SK-N-SH (cell line): ENCODE measurements at regions not wholly inside any gene's neighbourhood (a gene's known extent, or its start where the extent isn't known, plus 50 kb on each side); places are given as distances from the start of the nearest gene placed in this dataset.

ENCODE experiments used
- CTCF ChIA-PET: fragments of 300-600, 350-600 bp; formaldehyde crosslinking; extraction: SDS; loops from one replicate; lab custom pipeline; 2021; lab: Yijun Ruan, JAX
- POLR2A ChIA-PET: fragments of 350-600 bp; sonication (Branson Sonifier 250); formaldehyde crosslinking; extraction: SDS; loops from one replicate; lab custom pipeline; 2020; ENCODE audit warnings: antibody characterized with exemption, inconsistent platforms; lab: Yijun Ruan, JAX
- DNase-seq: peaks from one replicate; pipeline ENCODE4 v3.0.0; 2012
- H2AFZ ChIP-seq: fragments of 200-600 bp; sonication (generic); 2 replicates; pipeline ENCODE4 v1.8.1; 2016; ENCODE audit warnings: antibody characterized with exemption, mild to moderate bottlenecking, low read depth
- H3F3A ChIP-seq: fragments of 200-600 bp; sonication (generic); replicated peaks from 2 replicates; pipeline ENCODE3; 2016; ENCODE audit warnings: antibody characterized with exemption, mild to moderate bottlenecking; ENCODE audit not compliant: insufficient read depth
- H3K27ac ChIP-seq, 2 experiments: fragments of 200-500 bp in 1 of 2; fragments of 200-600 bp in 1 of 2; sonication (Bioruptor generic) in 1 of 2; sonication (generic), shearing (Covaris generic) in 1 of 2; 2 replicates each; pipeline versions ENCODE4 v1.5.1 to v1.6.1; 2014 to 2016; ENCODE audit warnings: low read depth in 2 of 2, inconsistent platforms in 1 of 2, low read length in 1 of 2, mild to moderate bottlenecking in 1 of 2, mixed read lengths in 1 of 2
- H3K27me3 ChIP-seq: fragments of 200-600 bp; sonication (generic), shearing (Covaris generic); 2 replicates; pipeline ENCODE4 v1.6.1; 2016; ENCODE audit warnings: mixed run types; ENCODE audit not compliant: insufficient read depth
- H3K36me3 ChIP-seq, 2 experiments: fragments of 200-500 bp in 1 of 2; fragments of 200-600 bp in 1 of 2; sonication (Bioruptor generic) in 1 of 2; sonication (generic) in 1 of 2; replicated peaks in 1 of 2; 2 replicates each; pipeline versions ENCODE3 to v1.5.1; 2014 to 2016; ENCODE audit warnings: low read length in 1 of 2, mild to moderate bottlenecking in 1 of 2; ENCODE audit not compliant: insufficient read depth in 2 of 2, control insufficient read depth in 1 of 2
- H3K4me1 ChIP-seq, 2 experiments: fragments of 200-500 bp in 1 of 2; fragments of 200-600 bp in 1 of 2; sonication (Bioruptor generic) in 1 of 2; sonication (generic), shearing (Covaris generic) in 1 of 2; 2 replicates each; pipeline versions ENCODE4 v1.5.1 to v1.6.1; 2014 to 2016; ENCODE audit warnings: low read depth in 1 of 2, low read length in 1 of 2, mixed run types in 1 of 2; ENCODE audit not compliant: insufficient read depth in 2 of 2, control insufficient read depth in 1 of 2
- H3K4me2 ChIP-seq: fragments of 200-600 bp; sonication (generic), shearing (Covaris generic); 2 replicates; pipeline ENCODE4 v1.6.1; 2017; ENCODE audit warnings: mixed run types
- H3K4me3 ChIP-seq, 2 experiments: fragments of 200-500 bp in 1 of 2; fragments of 200-600 bp in 1 of 2; sonication (Bioruptor generic) in 1 of 2; sonication (generic), shearing (Covaris generic) in 1 of 2; 2 replicates each; pipeline versions ENCODE4 v1.5.1 to v1.8.1; 2014 to 2016; ENCODE audit warnings: low read depth in 2 of 2, inconsistent platforms in 1 of 2, low read length in 1 of 2, mild to moderate bottlenecking in 1 of 2, mixed read lengths in 1 of 2, moderate library complexity in 1 of 2
- H3K79me2 ChIP-seq: fragments of 200-600 bp; sonication (generic); 2 replicates; pipeline ENCODE4 v1.8.1; 2017; ENCODE audit warnings: mild to moderate bottlenecking; ENCODE audit not compliant: insufficient read depth
- H3K9ac ChIP-seq: fragments of 200-600 bp; sonication (generic); 2 replicates; pipeline ENCODE4 v1.6.1; 2017; ENCODE audit warnings: mixed run types
- H3K9me2 ChIP-seq: fragments of 200-600 bp; sonication (generic); 2 replicates; pipeline ENCODE4 v1.6.1; 2017; ENCODE audit warnings: mixed run types
- H3K9me3 ChIP-seq: fragments of 200-600 bp; sonication (generic); 2 replicates; pipeline ENCODE4 v1.6.1; 2017; ENCODE audit warnings: mixed run types, mild to moderate bottlenecking, moderate library complexity
- H4K20me1 ChIP-seq: fragments of 200-600 bp; sonication (generic); 2 replicates; pipeline ENCODE4 v1.6.1; 2017; ENCODE audit warnings: mild to moderate bottlenecking, mixed run types; ENCODE audit not compliant: insufficient read depth
- CHD2 ChIP-seq: fragments of 150-350 bp; IDR thresholded peaks from 2 replicates; pipeline ENCODE4 v1.6.1; 2018; ENCODE audit warnings: low read length; ENCODE audit not compliant: partially characterized antibody
- EP300 ChIP-seq, 2 experiments: IDR thresholded peaks; 2 replicates each; pipeline versions ENCODE4 v1.4.0 to v1.6.1; 2012; ENCODE audit warnings: borderline replicate concordance in 1 of 2, low read depth in 1 of 2, low read length in 1 of 2
- EZH2phosphoT487 ChIP-seq: fragments of 200-600 bp; sonication (generic); IDR thresholded peaks from 2 replicates; pipeline ENCODE4 v1.6.1; 2017; ENCODE audit warnings: low read depth, mixed run types, mild to moderate bottlenecking, antibody characterized with exemption, moderate library complexity, borderline replicate concordance
- FOSL2 ChIP-seq: IDR thresholded peaks from 2 replicates; pipeline ENCODE4 v1.4.0; 2012; ENCODE audit warnings: low read depth, mild to moderate bottlenecking, moderate library complexity, borderline replicate concordance
- FOXJ3 ChIP-seq: sonication (generic); formaldehyde crosslinking; IDR thresholded peaks from 2 replicates; pipeline ENCODE4 v1.5.1; 2020; ENCODE audit warnings: mild to moderate bottlenecking, missing genetic modification reagents
- GABPA ChIP-seq: IDR thresholded peaks from 2 replicates; pipeline ENCODE4 v1.4.0; 2012; ENCODE audit warnings: low read depth, mild to moderate bottlenecking
- GATA2 ChIP-seq: sonication (generic); formaldehyde crosslinking; IDR thresholded peaks from 2 replicates; pipeline ENCODE4 v1.5.0; 2020; ENCODE audit warnings: mild to moderate bottlenecking, missing genetic modification reagents
- JUND ChIP-seq: IDR thresholded peaks from 2 replicates; pipeline ENCODE4 v1.4.0; 2012
- MXI1 ChIP-seq: IDR thresholded peaks from 2 replicates; pipeline ENCODE4 v1.6.1; 2012; ENCODE audit warnings: mild to moderate bottlenecking, low read depth, low read length, improper control_type of control experiment
- NFIC ChIP-seq: IDR thresholded peaks from 2 replicates; pipeline ENCODE4 v1.4.0; 2012; ENCODE audit warnings: borderline replicate concordance
- NRF1 ChIP-seq: IDR thresholded peaks from 2 replicates; pipeline ENCODE4 v1.6.1; 2012; ENCODE audit warnings: low read depth, mild to moderate bottlenecking, low read length
- POLR2AphosphoS5 ChIP-seq: IDR thresholded peaks from 2 replicates; pipeline ENCODE4 v1.6.1; 2012; ENCODE audit warnings: low read depth, low read length
- RAD21 ChIP-seq: IDR thresholded peaks from 2 replicates; pipeline ENCODE4 v1.6.1; 2012; ENCODE audit warnings: mild to moderate bottlenecking, low read length
- RFX5 ChIP-seq: IDR thresholded peaks from 2 replicates; pipeline ENCODE4 v1.6.1; 2012; ENCODE audit warnings: mild to moderate bottlenecking, improper control_type of control experiment, low read length
- RXRA ChIP-seq: IDR thresholded peaks from 2 replicates; pipeline ENCODE4 v1.4.0; 2012; ENCODE audit warnings: low read depth, mild to moderate bottlenecking, borderline replicate concordance
- TEAD4 ChIP-seq: IDR thresholded peaks from 2 replicates; pipeline ENCODE4 v1.4.0; 2012; ENCODE audit warnings: mild to moderate bottlenecking, borderline replicate concordance; ENCODE audit not compliant: insufficient read depth
- USF2 ChIP-seq: fragments of 150-350 bp; IDR thresholded peaks from 2 replicates; pipeline ENCODE4 v1.6.1; 2017; ENCODE audit warnings: antibody characterized with exemption, low read length, low read depth, borderline replicate concordance
- WGBS: methylation state at CpG from one replicate; pipeline ENCODE4 v1.1.6; 2017; ENCODE audit warnings: low lambda C conversion rate; 5-methylcytosine and 5-hydroxymethylcytosine counted together
- TF ChIP-seq, protein P1 (sequence below): IDR thresholded peaks from 2 replicates; pipeline ENCODE4 v1.6.1; 2012; ENCODE audit warnings: mild to moderate bottlenecking, low read depth, low read length, moderate library complexity
- TF ChIP-seq, protein P2 (sequence below): fragments of 150-350 bp; IDR thresholded peaks from 2 replicates; pipeline ENCODE4 v1.6.1; 2016; ENCODE audit warnings: mild to moderate bottlenecking, low read depth, low read length
- TF ChIP-seq, protein P3 (sequence below): IDR thresholded peaks from 2 replicates; pipeline ENCODE4 v1.4.0; 2012; ENCODE audit warnings: low read depth, borderline replicate concordance
- TF ChIP-seq, protein P4 (sequence below): fragments of 200-600 bp; sonication (generic); IDR thresholded peaks from 2 replicates; pipeline ENCODE4 v1.6.1; 2017; ENCODE audit warnings: antibody characterized with exemption, mild to moderate bottlenecking, moderate library complexity

- TF ChIP-seq, protein P1, sequence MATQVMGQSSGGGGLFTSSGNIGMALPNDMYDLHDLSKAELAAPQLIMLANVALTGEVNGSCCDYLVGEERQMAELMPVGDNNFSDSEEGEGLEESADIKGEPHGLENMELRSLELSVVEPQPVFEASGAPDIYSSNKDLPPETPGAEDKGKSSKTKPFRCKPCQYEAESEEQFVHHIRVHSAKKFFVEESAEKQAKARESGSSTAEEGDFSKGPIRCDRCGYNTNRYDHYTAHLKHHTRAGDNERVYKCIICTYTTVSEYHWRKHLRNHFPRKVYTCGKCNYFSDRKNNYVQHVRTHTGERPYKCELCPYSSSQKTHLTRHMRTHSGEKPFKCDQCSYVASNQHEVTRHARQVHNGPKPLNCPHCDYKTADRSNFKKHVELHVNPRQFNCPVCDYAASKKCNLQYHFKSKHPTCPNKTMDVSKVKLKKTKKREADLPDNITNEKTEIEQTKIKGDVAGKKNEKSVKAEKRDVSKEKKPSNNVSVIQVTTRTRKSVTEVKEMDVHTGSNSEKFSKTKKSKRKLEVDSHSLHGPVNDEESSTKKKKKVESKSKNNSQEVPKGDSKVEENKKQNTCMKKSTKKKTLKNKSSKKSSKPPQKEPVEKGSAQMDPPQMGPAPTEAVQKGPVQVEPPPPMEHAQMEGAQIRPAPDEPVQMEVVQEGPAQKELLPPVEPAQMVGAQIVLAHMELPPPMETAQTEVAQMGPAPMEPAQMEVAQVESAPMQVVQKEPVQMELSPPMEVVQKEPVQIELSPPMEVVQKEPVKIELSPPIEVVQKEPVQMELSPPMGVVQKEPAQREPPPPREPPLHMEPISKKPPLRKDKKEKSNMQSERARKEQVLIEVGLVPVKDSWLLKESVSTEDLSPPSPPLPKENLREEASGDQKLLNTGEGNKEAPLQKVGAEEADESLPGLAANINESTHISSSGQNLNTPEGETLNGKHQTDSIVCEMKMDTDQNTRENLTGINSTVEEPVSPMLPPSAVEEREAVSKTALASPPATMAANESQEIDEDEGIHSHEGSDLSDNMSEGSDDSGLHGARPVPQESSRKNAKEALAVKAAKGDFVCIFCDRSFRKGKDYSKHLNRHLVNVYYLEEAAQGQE = no peak
These were observed 109.1 kb upstream of the RMDN2 start (continued) for GRCh38 chr2:37816036-37816435.

GRCh38 chr2:37816686-37817085 is 108.4 kb upstream of the RMDN2 start:
- TF ChIP-seq NFIC = no peak
- TF ChIP-seq MXI1 = no peak
- no peak for TF ChIP-seq FOSL2
- TF ChIP-seq, protein P2, sequence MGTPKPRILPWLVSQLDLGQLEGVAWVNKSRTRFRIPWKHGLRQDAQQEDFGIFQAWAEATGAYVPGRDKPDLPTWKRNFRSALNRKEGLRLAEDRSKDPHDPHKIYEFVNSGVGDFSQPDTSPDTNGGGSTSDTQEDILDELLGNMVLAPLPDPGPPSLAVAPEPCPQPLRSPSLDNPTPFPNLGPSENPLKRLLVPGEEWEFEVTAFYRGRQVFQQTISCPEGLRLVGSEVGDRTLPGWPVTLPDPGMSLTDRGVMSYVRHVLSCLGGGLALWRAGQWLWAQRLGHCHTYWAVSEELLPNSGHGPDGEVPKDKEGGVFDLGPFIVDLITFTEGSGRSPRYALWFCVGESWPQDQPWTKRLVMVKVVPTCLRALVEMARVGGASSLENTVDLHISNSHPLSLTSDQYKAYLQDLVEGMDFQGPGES = no peak
- TF ChIP-seq GABPA = no peak
- no peak for TF ChIP-seq TEAD4
- no peak for TF ChIP-seq RXRA
- TF ChIP-seq EZH2phosphoT487 = no peak
- TF ChIP-seq CHD2 = no peak
- TF ChIP-seq EP300 (IDR thresholded peaks at IDR 0.05; ENCODE audit: borderline replicate concordance in 1 of 2, low read depth in 1 of 2, low read length in 1 of 2) = no peak
- TF ChIP-seq JUND = no peak
- no peak for TF ChIP-seq POLR2AphosphoS5
- TF ChIP-seq, protein P3, sequence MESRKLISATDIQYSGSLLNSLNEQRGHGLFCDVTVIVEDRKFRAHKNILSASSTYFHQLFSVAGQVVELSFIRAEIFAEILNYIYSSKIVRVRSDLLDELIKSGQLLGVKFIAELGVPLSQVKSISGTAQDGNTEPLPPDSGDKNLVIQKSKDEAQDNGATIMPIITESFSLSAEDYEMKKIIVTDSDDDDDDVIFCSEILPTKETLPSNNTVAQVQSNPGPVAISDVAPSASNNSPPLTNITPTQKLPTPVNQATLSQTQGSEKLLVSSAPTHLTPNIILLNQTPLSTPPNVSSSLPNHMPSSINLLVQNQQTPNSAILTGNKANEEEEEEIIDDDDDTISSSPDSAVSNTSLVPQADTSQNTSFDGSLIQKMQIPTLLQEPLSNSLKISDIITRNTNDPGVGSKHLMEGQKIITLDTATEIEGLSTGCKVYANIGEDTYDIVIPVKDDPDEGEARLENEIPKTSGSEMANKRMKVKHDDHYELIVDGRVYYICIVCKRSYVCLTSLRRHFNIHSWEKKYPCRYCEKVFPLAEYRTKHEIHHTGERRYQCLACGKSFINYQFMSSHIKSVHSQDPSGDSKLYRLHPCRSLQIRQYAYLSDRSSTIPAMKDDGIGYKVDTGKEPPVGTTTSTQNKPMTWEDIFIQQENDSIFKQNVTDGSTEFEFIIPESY = no peak
- TF ChIP-seq, protein P4, sequence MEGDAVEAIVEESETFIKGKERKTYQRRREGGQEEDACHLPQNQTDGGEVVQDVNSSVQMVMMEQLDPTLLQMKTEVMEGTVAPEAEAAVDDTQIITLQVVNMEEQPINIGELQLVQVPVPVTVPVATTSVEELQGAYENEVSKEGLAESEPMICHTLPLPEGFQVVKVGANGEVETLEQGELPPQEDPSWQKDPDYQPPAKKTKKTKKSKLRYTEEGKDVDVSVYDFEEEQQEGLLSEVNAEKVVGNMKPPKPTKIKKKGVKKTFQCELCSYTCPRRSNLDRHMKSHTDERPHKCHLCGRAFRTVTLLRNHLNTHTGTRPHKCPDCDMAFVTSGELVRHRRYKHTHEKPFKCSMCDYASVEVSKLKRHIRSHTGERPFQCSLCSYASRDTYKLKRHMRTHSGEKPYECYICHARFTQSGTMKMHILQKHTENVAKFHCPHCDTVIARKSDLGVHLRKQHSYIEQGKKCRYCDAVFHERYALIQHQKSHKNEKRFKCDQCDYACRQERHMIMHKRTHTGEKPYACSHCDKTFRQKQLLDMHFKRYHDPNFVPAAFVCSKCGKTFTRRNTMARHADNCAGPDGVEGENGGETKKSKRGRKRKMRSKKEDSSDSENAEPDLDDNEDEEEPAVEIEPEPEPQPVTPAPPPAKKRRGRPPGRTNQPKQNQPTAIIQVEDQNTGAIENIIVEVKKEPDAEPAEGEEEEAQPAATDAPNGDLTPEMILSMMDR = no peak
- no peak for TF ChIP-seq GATA2 (CRISPR knock-in tag)
- no peak for TF ChIP-seq USF2
- TF ChIP-seq NRF1 = no peak
- no peak for TF ChIP-seq FOXJ3 (CRISPR knock-in tag)
- TF ChIP-seq RFX5 = no peak
- TF ChIP-seq RAD21 = no peak
- H3K27me3 ChIP-seq = no peaks in the 10 kb centered on the region
- peaks cover 9 to 12% of the 10 kb centered on the region in 2 experiments; a peak in 3 of 4 replicates for H3K4me1 ChIP-seq
- no peak overlapping the region for H3K4me3 ChIP-seq
- H3K9me2 ChIP-seq = no peaks in the 10 kb centered on the region
- peaks cover 7% of the 10 kb centered on the region for H3F3A ChIP-seq
- H3K9me3 ChIP-seq = 0 out of 2 replicates have a peak, but pooled peaks cover 4% of the 10 kb centered on the region
- POLR2A ChIA-PET = no interaction called here
- no peaks in the 10 kb centered on the region for H4K20me1 ChIP-seq
- no peak overlapping the region for H3K4me2 ChIP-seq
- no peak overlapping the region for H3K27ac ChIP-seq
- no peaks in the 10 kb centered on the region for H3K36me3 ChIP-seq
- H2AFZ ChIP-seq = no peak overlapping the region
- H3K79me2 ChIP-seq = no peaks in the 10 kb centered on the region
- no peak for DNase-seq
- whole genome bisulfite sequencing = 92% methylated on average over 11 of the region's 11 CpGs
- H3K9ac ChIP-seq = no peak overlapping the region
- CTCF ChIA-PET = interaction anchor here (2.9 kb wide), 1 partner anchor 61 kb away, joined by 18 read pairs; no protein-coding TSS in a partner anchor
